K562 (cell line): ENCODE measurements at regions not wholly inside any gene's neighbourhood (a gene's known extent, or its start where the extent isn't known, plus 50 kb on each side); places are given as distances from the start of the nearest gene placed in this dataset.

Source experiments
- ATAC-seq: fragments of 200-7000 bp; cut with Tn5 transposase; 3 replicates; pipeline ENCODE4 v1.9.1; 2020; ENCODE audit warnings: moderate library complexity
- BruUV-seq: library from RNA; stranded (reverse); fragments of 400-500 nt; replicated peaks from 2 replicates; lab custom pipeline; 2021; lab: Mats Ljungman, UMichigan
- CTCF ChIA-PET: fragments of 300-600 bp; formaldehyde crosslinking; extraction: SDS; loops from one replicate; lab custom pipeline; 2021; ENCODE audit warnings: low intra/inter-chr PET ratio; lab: Yijun Ruan, JAX
- POLR2A ChIA-PET: fragments of 300-600, 350-650 bp; sonication (Branson Sonifier 250); formaldehyde crosslinking; extraction: SDS; loops from one replicate; lab custom pipeline; 2021; ENCODE audit warnings: antibody characterized with exemption, inconsistent platforms; lab: Yijun Ruan, JAX
- DNase-seq, 4 experiments: peaks; one replicate each; pipeline versions ENCODE4 v3.0.0 to v3.0.0-alpha.2; 2011 to 2018; ENCODE audit warnings: low spot score in 3 of 4, mixed read lengths in 3 of 4; ENCODE audit errors: extremely low read depth in 1 of 4
- FAIRE-seq: peaks from 2 replicates; lab custom pipeline; 2011; peaks lifted over from hg19 to GRCh38; lab: Jason Lieb, UNC
- H2AFZ ChIP-seq: 2 replicates; pipeline ENCODE4 v1.6.0; 2011; ENCODE audit warnings: low read depth, low read length, control low read depth, inconsistent platforms
- H3K27ac ChIP-seq: fragments of 200-600 bp; 3 replicates; pipeline ENCODE4 v1.8.0; 2011; ENCODE audit warnings: low read depth, mild to moderate bottlenecking, control low read depth, inconsistent platforms, low read length, moderate library complexity, mixed read lengths; ENCODE audit errors: extremely low read depth
- H3K27me3 ChIP-seq, 2 experiments: fragments of 300-600 bp in 1 of 2; 2 replicates in 1 of 2; 3 replicates in 1 of 2; pipeline versions ENCODE4 v1.6.0 to v1.8.0; 2011; ENCODE audit warnings: inconsistent platforms in 2 of 2, low read length in 2 of 2, mild to moderate bottlenecking in 1 of 2, mixed read lengths in 1 of 2, moderate library complexity in 1 of 2; ENCODE audit not compliant: control insufficient read depth in 2 of 2, insufficient read depth in 2 of 2
- H3K36me3 ChIP-seq: fragments of 300-600 bp; 3 replicates; pipeline ENCODE4 v1.8.0; 2011; ENCODE audit warnings: mild to moderate bottlenecking, low read length, inconsistent platforms; ENCODE audit not compliant: control insufficient read depth, insufficient read depth
- H3K4me1 ChIP-seq, 2 experiments: fragments of 200-600 bp in 1 of 2; replicated peaks in 1 of 2; 2 replicates in 1 of 2; 3 replicates in 1 of 2; pipeline versions ENCODE4 v1.5.1 to v1.8.0; 2011; ENCODE audit warnings: inconsistent platforms in 2 of 2, low read length in 2 of 2, mild to moderate bottlenecking in 1 of 2, mixed read lengths in 1 of 2, moderate library complexity in 1 of 2; ENCODE audit not compliant: control insufficient read depth in 2 of 2, insufficient read depth in 2 of 2
- H3K4me2 ChIP-seq: 2 replicates; pipeline ENCODE4 v1.6.1; 2011; ENCODE audit warnings: low read length, control low read depth, inconsistent platforms, mixed read lengths; ENCODE audit not compliant: insufficient read depth
- H3K4me3 ChIP-seq: fragments of 200-600 bp; sonication (generic), shearing (Covaris generic); 2 replicates; pipeline ENCODE4 v1.5.1; 2016; ENCODE audit warnings: control low read depth, inconsistent platforms
- H3K79me2 ChIP-seq: fragments of 200-600 bp; 3 replicates; pipeline ENCODE4 v1.8.0; 2011; ENCODE audit warnings: low read length, inconsistent platforms; ENCODE audit not compliant: control insufficient read depth, insufficient read depth
- H3K9ac ChIP-seq, 2 experiments: 2 replicates each; pipeline versions ENCODE4 v1.6.0 to v1.6.1; 2011; ENCODE audit warnings: low read depth in 2 of 2, low read length in 2 of 2, control low read depth in 1 of 2, inconsistent platforms in 1 of 2, mild to moderate bottlenecking in 1 of 2, mixed read lengths in 1 of 2; ENCODE audit not compliant: insufficient read depth in 1 of 2
- H3K9me1 ChIP-seq: one replicate; pipeline ENCODE4 v1.6.0; 2011; ENCODE audit warnings: inconsistent platforms, mild to moderate bottlenecking, low read length, moderate library complexity; ENCODE audit not compliant: control insufficient read depth, insufficient read depth
- H3K9me3 ChIP-seq: replicated peaks from 2 replicates; pipeline ENCODE4 v1.5.1; 2011; ENCODE audit warnings: low read depth, low read length, inconsistent platforms; ENCODE audit not compliant: control insufficient read depth, insufficient read depth
- H4K20me1 ChIP-seq: replicated peaks from 2 replicates; pipeline ENCODE4 v1.6.1; 2011; ENCODE audit warnings: low read length, inconsistent platforms, mixed read lengths; ENCODE audit not compliant: control insufficient read depth, insufficient read depth
- ELF4 ChIP-seq: fragments of 450-650 bp; formaldehyde crosslinking; IDR thresholded peaks from 2 replicates; pipeline ENCODE4 v1.4.0; 2022; ENCODE audit warnings: missing genetic modification characterization
- GTF2A2 ChIP-seq: IDR thresholded peaks from 2 replicates; pipeline ENCODE4 v1.6.1; 2016; ENCODE audit warnings: mild to moderate bottlenecking, missing genetic modification characterization, missing compliant biosample characterization
- HDAC6 ChIP-seq: IDR thresholded peaks from 2 replicates; pipeline ENCODE4 v1.6.1; 2012; ENCODE audit warnings: low read depth, mild to moderate bottlenecking, control low read depth, inconsistent platforms, low read length, moderate library complexity
- KAT8 ChIP-seq: fragments of 450-650 bp; IDR thresholded peaks from 2 replicates; pipeline ENCODE4 v1.6.1; 2016; ENCODE audit warnings: low read depth, mild to moderate bottlenecking
- KHSRP ChIP-seq: fragments of 450-650 bp; IDR thresholded peaks from 2 replicates; pipeline ENCODE4 v1.6.1; 2017
- PTRF ChIP-seq: fragments of 450-650 bp; IDR thresholded peaks from 2 replicates; pipeline ENCODE4 v1.6.1; 2016; ENCODE audit warnings: mild to moderate bottlenecking, missing genetic modification characterization, missing compliant biosample characterization
- SRSF9 ChIP-seq: fragments of 200-400 bp; formaldehyde crosslinking; IDR thresholded peaks from 2 replicates; pipeline ENCODE4 v1.6.1; 2017; ENCODE audit warnings: low read depth, low read length, borderline replicate concordance
- ZC3H11A ChIP-seq: IDR thresholded peaks from 2 replicates; pipeline ENCODE4 v1.6.1; 2012; ENCODE audit warnings: low read depth, low read length, improper control_type of control experiment
- ZNF707 ChIP-seq: fragments of 250-450 bp; sonication (Bioruptor Pico); conservative IDR thresholded peaks from 2 replicates; pipeline ENCODE4 v1.8.0; 2022; ENCODE audit warnings: inconsistent platforms, mild to moderate bottlenecking, moderate library complexity
- WGBS: fragments of 100-300 bp; shearing (Covaris generic); methylation state at CpG from one replicate; pipeline ENCODE4 v1.1.6; 2016; ENCODE audit warnings: low coverage, mixed read lengths; ENCODE audit not compliant: insufficient coverage; ENCODE audit errors: missing lambda C conversion rate; 5-methylcytosine and 5-hydroxymethylcytosine counted together
- in situ Hi-C: fragments of 300-500 bp; cut with MboI; formaldehyde crosslinking; loops from 4 replicates; pipeline ENCODE4 v1.15.0; 2018; ENCODE audit warnings: inconsistent platforms, mixed read lengths
- intact Hi-C: fragments of 100-400 bp; cut with micrococcal nuclease; formaldehyde crosslinking; loops from 2 replicates; pipeline ENCODE4 v1.14.2; 2022
- TF ChIP-seq, protein P1 (sequence below): fragments of 250-450 bp; sonication (Bioruptor Pico); IDR thresholded peaks from 2 replicates; pipeline ENCODE4 v1.8.0; 2022; ENCODE audit warnings: moderate library complexity, mild to moderate bottlenecking, inconsistent platforms
- TF ChIP-seq, protein P2 (sequence below): fragments of 450-650 bp; IDR thresholded peaks from 2 replicates; pipeline ENCODE4 v1.6.1; 2016; ENCODE audit warnings: missing biosample characterization, missing genetic modification characterization
- TF ChIP-seq, protein P3 (sequence below): fragments of 450-650 bp; IDR thresholded peaks from 2 replicates; pipeline ENCODE4 v1.6.1; 2017; ENCODE audit warnings: antibody characterized with exemption, mild to moderate bottlenecking

DNA sequence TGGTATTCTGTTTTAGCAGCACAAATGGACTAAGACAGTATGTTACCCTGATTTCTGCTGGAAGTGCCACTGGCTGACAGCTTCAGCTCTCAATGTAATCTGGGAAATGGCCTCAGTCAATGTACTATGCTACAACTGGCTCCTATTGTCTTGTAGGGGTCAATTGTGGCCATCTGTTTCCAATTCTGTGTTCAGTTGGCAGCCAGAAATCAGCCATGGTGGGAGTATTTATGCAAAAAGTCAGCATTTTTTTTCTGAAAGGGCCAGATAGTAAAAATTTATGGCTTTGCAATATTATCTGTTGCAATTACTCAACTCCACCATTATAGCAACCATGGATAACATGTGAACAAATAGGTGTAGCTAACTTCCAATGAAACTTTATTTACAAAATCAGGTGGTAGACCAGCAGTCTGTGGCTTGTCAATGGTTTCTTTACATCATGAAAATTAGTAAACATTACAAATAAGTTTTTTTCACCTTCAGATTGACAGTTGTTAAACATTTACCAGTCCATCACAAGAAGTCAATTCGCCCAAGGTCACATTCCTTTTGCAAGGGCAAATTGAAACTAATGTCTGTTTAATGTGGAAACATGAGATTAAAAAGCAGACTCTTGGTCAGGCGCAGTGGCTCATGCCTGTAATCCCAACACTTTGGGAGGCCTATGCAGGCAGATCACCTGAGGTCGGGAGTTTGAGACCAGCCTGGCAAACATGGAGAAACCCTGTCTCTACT lies 58.3 kb upstream of the TSHZ2 start:
- no peak for FAIRE-seq
- no peak for ATAC-seq
- no peak overlapping the region for H3K9ac ChIP-seq
- DNase-seq = no peak
- H4K20me1 ChIP-seq = no peaks in the 10 kb centered on the region
- TF ChIP-seq, protein P1, sequence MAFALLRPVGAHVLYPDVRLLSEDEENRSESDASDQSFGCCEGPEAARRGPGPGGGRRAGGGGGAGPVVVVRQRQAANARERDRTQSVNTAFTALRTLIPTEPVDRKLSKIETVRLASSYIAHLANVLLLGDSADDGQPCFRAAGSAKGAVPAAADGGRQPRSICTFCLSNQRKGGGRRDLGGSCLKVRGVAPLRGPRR (CRISPR knock-in tag) = no peak
- TF ChIP-seq ZNF707 (no peak), KHSRP (no peak), SRSF9 (no peak), KAT8 (no peak), PTRF (no peak), ZC3H11A (no peak), GTF2A2 (no peak), ELF4 (CRISPR knock-in tag) (no peak), HDAC6 (no peak)
- TF ChIP-seq, protein P2, sequence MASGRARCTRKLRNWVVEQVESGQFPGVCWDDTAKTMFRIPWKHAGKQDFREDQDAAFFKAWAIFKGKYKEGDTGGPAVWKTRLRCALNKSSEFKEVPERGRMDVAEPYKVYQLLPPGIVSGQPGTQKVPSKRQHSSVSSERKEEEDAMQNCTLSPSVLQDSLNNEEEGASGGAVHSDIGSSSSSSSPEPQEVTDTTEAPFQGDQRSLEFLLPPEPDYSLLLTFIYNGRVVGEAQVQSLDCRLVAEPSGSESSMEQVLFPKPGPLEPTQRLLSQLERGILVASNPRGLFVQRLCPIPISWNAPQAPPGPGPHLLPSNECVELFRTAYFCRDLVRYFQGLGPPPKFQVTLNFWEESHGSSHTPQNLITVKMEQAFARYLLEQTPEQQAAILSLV (tag) = no peak
- TF ChIP-seq, protein P3, sequence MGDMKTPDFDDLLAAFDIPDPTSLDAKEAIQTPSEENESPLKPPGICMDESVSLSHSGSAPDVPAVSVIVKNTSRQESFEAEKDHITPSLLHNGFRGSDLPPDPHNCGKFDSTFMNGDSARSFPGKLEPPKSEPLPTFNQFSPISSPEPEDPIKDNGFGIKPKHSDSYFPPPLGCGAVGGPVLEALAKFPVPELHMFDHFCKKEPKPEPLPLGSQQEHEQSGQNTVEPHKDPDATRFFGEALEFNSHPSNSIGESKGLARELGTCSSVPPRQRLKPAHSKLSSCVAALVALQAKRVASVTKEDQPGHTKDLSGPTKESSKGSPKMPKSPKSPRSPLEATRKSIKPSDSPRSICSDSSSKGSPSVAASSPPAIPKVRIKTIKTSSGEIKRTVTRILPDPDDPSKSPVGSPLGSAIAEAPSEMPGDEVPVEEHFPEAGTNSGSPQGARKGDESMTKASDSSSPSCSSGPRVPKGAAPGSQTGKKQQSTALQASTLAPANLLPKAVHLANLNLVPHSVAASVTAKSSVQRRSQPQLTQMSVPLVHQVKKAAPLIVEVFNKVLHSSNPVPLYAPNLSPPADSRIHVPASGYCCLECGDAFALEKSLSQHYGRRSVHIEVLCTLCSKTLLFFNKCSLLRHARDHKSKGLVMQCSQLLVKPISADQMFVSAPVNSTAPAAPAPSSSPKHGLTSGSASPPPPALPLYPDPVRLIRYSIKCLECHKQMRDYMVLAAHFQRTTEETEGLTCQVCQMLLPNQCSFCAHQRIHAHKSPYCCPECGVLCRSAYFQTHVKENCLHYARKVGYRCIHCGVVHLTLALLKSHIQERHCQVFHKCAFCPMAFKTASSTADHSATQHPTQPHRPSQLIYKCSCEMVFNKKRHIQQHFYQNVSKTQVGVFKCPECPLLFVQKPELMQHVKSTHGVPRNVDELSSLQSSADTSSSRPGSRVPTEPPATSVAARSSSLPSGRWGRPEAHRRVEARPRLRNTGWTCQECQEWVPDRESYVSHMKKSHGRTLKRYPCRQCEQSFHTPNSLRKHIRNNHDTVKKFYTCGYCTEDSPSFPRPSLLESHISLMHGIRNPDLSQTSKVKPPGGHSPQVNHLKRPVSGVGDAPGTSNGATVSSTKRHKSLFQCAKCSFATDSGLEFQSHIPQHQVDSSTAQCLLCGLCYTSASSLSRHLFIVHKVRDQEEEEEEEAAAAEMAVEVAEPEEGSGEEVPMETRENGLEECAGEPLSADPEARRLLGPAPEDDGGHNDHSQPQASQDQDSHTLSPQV = no peak
- in situ Hi-C loops (no loop called here), intact Hi-C loops (no loop called here)
- no peaks in the 10 kb centered on the region for H3K9me1 ChIP-seq
- ChIA-PET POLR2A (no interaction called here), CTCF (no interaction called here)
- no TSS peak for BruUV-seq
- no peak overlapping the region for H3K4me2 ChIP-seq
- H2AFZ ChIP-seq = no peak overlapping the region
- H3K9me3 ChIP-seq = no peaks in the 10 kb centered on the region
- WGBS = 0% methylated on average over 3 of the region's 3 CpGs
- no peak overlapping the region for H3K27ac ChIP-seq
- H3K36me3 ChIP-seq = no peaks in the 10 kb centered on the region
- no peaks in the 10 kb centered on the region for H3K79me2 ChIP-seq
- no peak overlapping the region for H3K4me3 ChIP-seq
- H3K27me3 ChIP-seq = no peaks in the 10 kb centered on the region
- H3K4me1 ChIP-seq = no peaks in the 10 kb centered on the region
